Astrocyte of the spinal cord (primary cell): ENCODE measurements at regions not wholly inside any gene's neighbourhood (a gene's known extent, or its start where the extent isn't known, plus 50 kb on each side); places are given as distances from the start of the nearest gene placed in this dataset.

Source experiments
- DNase-seq: peaks from one replicate; pipeline ENCODE4 v3.0.0; 2011; ENCODE audit warnings: low read depth, low spot score
- H3K4me3 ChIP-seq: 2 replicates; pipeline ENCODE4 v1.5.1; 2011; ENCODE audit warnings: low read depth, mild to moderate bottlenecking, low read length, moderate library complexity
- CTCF ChIP-seq: IDR thresholded peaks from 2 replicates; pipeline ENCODE4 v1.5.1; 2012; ENCODE audit warnings: low read depth, mild to moderate bottlenecking, low read length, inconsistent platforms
- in situ Hi-C: cut with HindIII; loops from 2 replicates; pipeline ENCODE4 v1.10.0; 2017; ENCODE audit warnings: low sequenced_read_pairs

- H3K4me3 ChIP-seq = no peak overlapping the region
- TF ChIP-seq CTCF = no peak
- in situ Hi-C loops = no loop called here
- DNase-seq = no peak
Measured at GRCh38 chr14:54152351-54152750, 195.7 kb upstream of the BMP4 start.

- in situ Hi-C loops = no loop called here
- no peak for TF ChIP-seq CTCF
- H3K4me3 ChIP-seq = no peak overlapping the region
- DNase-seq = no peak
Measured at GRCh38 chr14:54166049-54166950, 209.7 kb upstream of the BMP4 start.

GRCh38 chr14:54168489-54168888 lies 211.9 kb upstream of the BMP4 start:
- no peak overlapping the region for H3K4me3 ChIP-seq
- in situ Hi-C loops = no loop called here
- no peak for TF ChIP-seq CTCF
- no peak for DNase-seq

- in situ Hi-C loops = no loop called here
- peak; percentile 33 for DNase-seq
Measured at GRCh38 chr14:54169254-54169924, 212.8 kb upstream of the BMP4 start.

GRCh38 chr14:54170301-54170700 lies 213.7 kb upstream of the BMP4 start:
- in situ Hi-C loops = no loop called here
- TF ChIP-seq CTCF = no peak
- DNase-seq = no peak
- H3K4me3 ChIP-seq = no peak overlapping the region

More at GRCh38 chr14:54169254-54169924, 212.8 kb upstream of the BMP4 start:
- TF ChIP-seq CTCF = no peak
- no peak overlapping the region for H3K4me3 ChIP-seq

GRCh38 chr14:54172114-54172513 lies 215.5 kb upstream of the BMP4 start:
- no peak for DNase-seq
- no peak overlapping the region for H3K4me3 ChIP-seq
- in situ Hi-C loops = no loop called here
- TF ChIP-seq CTCF = no peak
